ENCODE measurements at regions not wholly inside any gene's neighbourhood (a gene's known extent, or its start where the extent isn't known, plus 50 kb on each side); places are given as distances from the start of the nearest gene placed in this dataset.
"Not testable (repeated sequence)": the region's sequence is repeated elsewhere in the genome, so short reads cannot be mapped to it uniquely, and the experiment has no call there.

DNA sequence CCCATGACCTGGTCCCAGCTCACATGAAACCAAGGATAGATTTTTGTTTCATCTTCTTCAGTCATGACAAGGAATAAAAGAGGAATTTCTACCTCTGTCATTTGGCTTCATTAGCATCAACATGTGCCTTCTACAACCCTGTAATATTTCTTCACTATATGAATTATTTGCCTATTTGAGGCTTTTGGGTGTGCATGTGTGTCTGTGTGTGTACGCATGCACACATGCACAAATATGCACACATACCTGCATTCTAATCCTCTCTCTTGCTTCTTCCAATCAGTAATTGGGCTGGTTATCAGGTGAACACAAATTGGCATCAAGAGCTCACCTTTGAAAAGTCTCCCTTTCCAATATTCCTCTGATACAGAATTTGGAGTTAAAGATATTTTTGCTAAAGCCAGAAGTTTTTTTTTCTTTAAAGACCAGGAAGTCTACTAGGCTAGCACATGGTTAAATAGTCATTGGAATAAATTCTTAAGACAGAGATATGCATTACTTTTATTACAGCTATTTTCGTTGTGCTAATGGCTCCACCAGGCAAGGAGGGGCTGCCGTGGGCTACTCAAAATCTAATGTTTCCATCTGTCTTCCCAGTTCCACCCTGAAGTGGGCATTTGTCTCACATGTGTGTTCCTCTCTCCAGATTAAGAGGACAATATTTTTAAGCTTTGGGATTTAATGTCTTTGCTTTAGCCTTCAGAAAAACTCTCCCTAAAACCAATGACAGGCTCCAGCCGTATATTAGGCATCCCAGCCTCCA lies 547.2 kb upstream of the CDH5 start:
- POLR2A ChIA-PET, result no interaction called here
- CTCF ChIA-PET, result no interaction called here
- no peak for DNase-seq (ENCODE audit: extremely low spot score)
- TF ChIP-seq CTBP1 (IDR thresholded peaks at IDR 0.05; ENCODE audit: borderline replicate concordance) (no peak), FOXK2 (IDR thresholded peaks at IDR 0.05) (no peak), BHLHE40 (IDR thresholded peaks at IDR 0.05; ENCODE audit: borderline replicate concordance) (no peak), ARNT (IDR thresholded peaks at IDR 0.05) (no peak), FOXA1 (IDR thresholded peaks at IDR 0.05) (no peak), HDGF (IDR thresholded peaks at IDR 0.05; ENCODE audit: borderline replicate concordance) (no peak), FOXM1 (IDR thresholded peaks at IDR 0.05; ENCODE audit: borderline replicate concordance) (no peak), TARDBP (IDR thresholded peaks at IDR 0.05) (no peak), L3MBTL2 (conservative IDR thresholded peaks at IDR 0.05) (no peak), ZNF384 (IDR thresholded peaks at IDR 0.05) (no peak), NFRKB (IDR thresholded peaks at IDR 0.05) (no peak), SP1 (IDR thresholded peaks at IDR 0.05) (no peak)
- TF ChIP-seq, protein P1, sequence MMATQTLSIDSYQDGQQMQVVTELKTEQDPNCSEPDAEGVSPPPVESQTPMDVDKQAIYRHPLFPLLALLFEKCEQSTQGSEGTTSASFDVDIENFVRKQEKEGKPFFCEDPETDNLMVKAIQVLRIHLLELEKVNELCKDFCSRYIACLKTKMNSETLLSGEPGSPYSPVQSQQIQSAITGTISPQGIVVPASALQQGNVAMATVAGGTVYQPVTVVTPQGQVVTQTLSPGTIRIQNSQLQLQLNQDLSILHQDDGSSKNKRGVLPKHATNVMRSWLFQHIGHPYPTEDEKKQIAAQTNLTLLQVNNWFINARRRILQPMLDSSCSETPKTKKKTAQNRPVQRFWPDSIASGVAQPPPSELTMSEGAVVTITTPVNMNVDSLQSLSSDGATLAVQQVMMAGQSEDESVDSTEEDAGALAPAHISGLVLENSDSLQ (IDR thresholded peaks at IDR 0.05), result no peak

DNA sequence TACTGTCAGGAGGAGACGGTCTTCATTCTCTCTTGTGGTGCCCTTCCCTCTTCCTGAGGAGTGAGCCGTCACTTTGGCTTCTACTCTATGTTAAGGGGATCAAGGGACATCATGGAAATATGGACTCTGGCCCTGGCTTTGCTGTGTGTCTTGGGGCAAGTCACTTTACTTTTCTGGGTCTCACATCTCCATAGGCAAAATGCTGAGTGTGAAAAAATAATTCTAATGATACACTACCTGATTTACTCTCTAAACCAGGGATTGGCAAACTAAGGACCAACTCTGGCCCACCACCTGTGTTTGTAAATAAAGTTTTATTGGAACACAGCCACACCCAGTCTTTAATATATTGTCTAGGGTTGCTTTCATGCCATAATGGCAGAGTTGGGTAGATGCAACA lies 548.7 kb upstream of the CDH5 start:
- POLR2A ChIA-PET, result interaction anchor here (0.7 kb wide), 1 partner anchor 1655 kb away, joined by 4 read pairs; no protein-coding TSS in a partner anchor
- TF ChIP-seq HDGF (IDR thresholded peaks at IDR 0.05; ENCODE audit: borderline replicate concordance), result no peak
- no peak for TF ChIP-seq ZNF384 (IDR thresholded peaks at IDR 0.05)
- no peak for TF ChIP-seq BHLHE40 (IDR thresholded peaks at IDR 0.05; ENCODE audit: borderline replicate concordance)
- TF ChIP-seq FOXA1 (IDR thresholded peaks at IDR 0.05), result no peak
- no peak for TF ChIP-seq ARNT (IDR thresholded peaks at IDR 0.05)
- TF ChIP-seq LEF1 (IDR thresholded peaks at IDR 0.05; ENCODE audit: borderline replicate concordance), result no peak
- DNase-seq (ENCODE audit: extremely low spot score), result no peak
- CTCF ChIA-PET, result no interaction called here

DNA sequence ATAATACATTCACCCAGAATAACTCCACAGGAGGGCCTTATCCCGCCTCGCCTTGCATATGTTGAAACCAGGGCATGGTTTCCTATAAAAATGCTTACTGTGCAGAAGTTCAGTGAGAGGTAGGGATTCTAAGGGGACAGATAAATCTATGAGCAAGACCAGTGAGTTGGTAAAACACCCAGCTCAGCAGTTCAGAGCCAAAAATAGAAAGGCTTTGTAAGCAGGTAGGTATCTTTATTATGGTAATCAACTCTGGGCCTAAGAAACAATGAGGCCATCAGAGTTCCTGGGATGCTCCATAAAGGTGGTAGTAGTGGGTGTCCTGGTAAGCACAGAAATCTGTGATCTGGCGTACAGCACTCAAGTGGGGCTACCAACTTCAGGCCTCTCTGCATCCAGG lies 549.4 kb upstream of the CDH5 start:
- ChIA-PET CTCF (no interaction called here), POLR2A (no interaction called here)
- TF ChIP-seq NFRKB (IDR thresholded peaks at IDR 0.05) (no peak), L3MBTL2 (conservative IDR thresholded peaks at IDR 0.05) (no peak), LEF1 (IDR thresholded peaks at IDR 0.05; ENCODE audit: borderline replicate concordance) (no peak), SP1 (IDR thresholded peaks at IDR 0.05) (no peak), CTBP1 (IDR thresholded peaks at IDR 0.05; ENCODE audit: borderline replicate concordance) (no peak), TARDBP (IDR thresholded peaks at IDR 0.05) (no peak), FOXK2 (IDR thresholded peaks at IDR 0.05) (no peak), FOXA1 (IDR thresholded peaks at IDR 0.05) (no peak), BHLHE40 (IDR thresholded peaks at IDR 0.05; ENCODE audit: borderline replicate concordance) (no peak), SUZ12 (IDR thresholded peaks at IDR 0.05) (no peak), ELF4 (IDR thresholded peaks at IDR 0.05) (no peak), ARNT (IDR thresholded peaks at IDR 0.05) (no peak), ZNF384 (IDR thresholded peaks at IDR 0.05) (no peak), HDGF (IDR thresholded peaks at IDR 0.05; ENCODE audit: borderline replicate concordance) (no peak), FOXM1 (IDR thresholded peaks at IDR 0.05; ENCODE audit: borderline replicate concordance) (no peak)
- TF ChIP-seq, protein P1 (IDR thresholded peaks at IDR 0.05), result no peak
- no peak for DNase-seq (ENCODE audit: extremely low spot score)

DNA sequence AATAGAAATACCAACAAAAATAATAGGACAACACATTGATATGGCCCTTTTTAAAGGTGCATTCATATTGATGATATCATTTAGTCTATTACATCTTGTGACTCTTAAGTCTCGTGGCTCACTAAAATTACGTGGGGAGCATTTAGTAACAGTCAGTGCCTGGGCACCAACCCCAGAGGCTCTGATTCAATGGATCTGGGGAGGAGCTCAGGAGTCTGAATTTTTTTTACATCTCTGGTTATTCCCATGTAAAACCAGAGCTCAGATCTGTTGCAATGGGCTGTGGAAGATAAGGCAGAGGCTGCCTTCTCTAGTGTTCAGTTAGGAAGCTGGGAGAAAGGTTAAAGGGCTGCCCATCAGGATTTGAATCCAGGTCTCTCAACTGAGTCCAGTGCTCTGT lies 549.9 kb upstream of the CDH5 start:
- TF ChIP-seq L3MBTL2 (conservative IDR thresholded peaks at IDR 0.05) (no peak), FOXM1 (IDR thresholded peaks at IDR 0.05; ENCODE audit: borderline replicate concordance) (no peak), SP1 (IDR thresholded peaks at IDR 0.05) (no peak), ZNF384 (IDR thresholded peaks at IDR 0.05) (no peak), NFRKB (IDR thresholded peaks at IDR 0.05) (no peak), ELF4 (IDR thresholded peaks at IDR 0.05) (no peak), TARDBP (IDR thresholded peaks at IDR 0.05) (no peak), LEF1 (IDR thresholded peaks at IDR 0.05; ENCODE audit: borderline replicate concordance) (no peak), SUZ12 (IDR thresholded peaks at IDR 0.05) (no peak), HDGF (IDR thresholded peaks at IDR 0.05; ENCODE audit: borderline replicate concordance) (no peak), ARNT (IDR thresholded peaks at IDR 0.05) (no peak), FOXA1 (IDR thresholded peaks at IDR 0.05) (no peak), CTBP1 (IDR thresholded peaks at IDR 0.05; ENCODE audit: borderline replicate concordance) (no peak)
- TF ChIP-seq, protein P1 (IDR thresholded peaks at IDR 0.05), result no peak
- DNase-seq (ENCODE audit: extremely low spot score), result no peak
- POLR2A ChIA-PET, result no interaction called here
- CTCF ChIA-PET, result no interaction called here

DNA sequence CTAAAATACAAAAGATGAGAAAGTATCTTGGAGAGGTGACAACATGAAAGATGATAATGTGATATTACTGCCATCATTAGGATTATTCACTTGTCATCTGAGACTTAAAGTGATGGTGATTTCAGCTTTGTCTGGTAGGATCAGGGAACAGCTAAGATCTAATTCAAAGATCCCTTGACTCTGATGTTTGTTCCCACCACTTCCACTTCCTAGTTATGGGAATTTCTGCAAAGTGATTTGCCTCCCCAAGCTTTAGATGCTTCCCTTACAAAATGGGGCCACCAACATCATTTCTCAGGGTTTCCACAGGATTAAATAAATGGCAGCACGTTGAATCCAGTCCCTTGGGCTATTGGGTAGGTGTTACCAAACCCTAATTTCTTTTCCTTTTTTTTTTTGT lies 550.8 kb upstream of the CDH5 start:
- POLR2A ChIA-PET, result no interaction called here
- TF ChIP-seq TARDBP (IDR thresholded peaks at IDR 0.05) (no peak), HDGF (IDR thresholded peaks at IDR 0.05; ENCODE audit: borderline replicate concordance) (no peak), FOXM1 (IDR thresholded peaks at IDR 0.05; ENCODE audit: borderline replicate concordance) (no peak), FOXA1 (IDR thresholded peaks at IDR 0.05) (no peak), LEF1 (IDR thresholded peaks at IDR 0.05; ENCODE audit: borderline replicate concordance) (no peak), NFRKB (IDR thresholded peaks at IDR 0.05) (no peak), ARNT (IDR thresholded peaks at IDR 0.05) (no peak), BHLHE40 (IDR thresholded peaks at IDR 0.05; ENCODE audit: borderline replicate concordance) (no peak), SP1 (IDR thresholded peaks at IDR 0.05) (no peak), ZNF384 (IDR thresholded peaks at IDR 0.05) (no peak), SUZ12 (IDR thresholded peaks at IDR 0.05) (no peak), L3MBTL2 (conservative IDR thresholded peaks at IDR 0.05) (no peak), FOXK2 (IDR thresholded peaks at IDR 0.05) (no peak), CTBP1 (IDR thresholded peaks at IDR 0.05; ENCODE audit: borderline replicate concordance) (no peak), ELF4 (IDR thresholded peaks at IDR 0.05) (no peak)
- TF ChIP-seq, protein P1 (IDR thresholded peaks at IDR 0.05), result no peak
- CTCF ChIA-PET, result no interaction called here
- DNase-seq (ENCODE audit: extremely low spot score), result no peak

DNA sequence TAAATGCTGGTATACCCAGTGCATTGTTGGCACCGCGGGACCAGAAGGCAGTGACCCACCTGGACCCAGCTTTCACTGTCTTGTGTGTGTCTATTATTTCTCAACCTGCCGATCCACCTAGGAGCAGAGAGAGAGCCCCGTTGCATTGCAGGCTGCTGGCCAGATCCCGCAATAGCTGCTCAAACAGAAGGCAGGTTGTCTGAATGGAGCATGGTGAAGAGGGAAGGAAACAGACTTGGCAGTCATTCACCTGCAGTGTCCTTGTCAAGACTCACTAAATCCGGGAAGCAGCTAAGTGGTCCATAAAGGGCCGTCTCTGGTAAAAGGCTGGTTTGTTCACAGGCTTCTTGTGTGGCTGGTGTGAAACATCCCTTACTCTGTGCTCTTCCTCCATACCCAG lies 552.6 kb upstream of the CDH5 start:
- POLR2A ChIA-PET; DNase-seq (ENCODE audit: extremely low spot score); CTCF ChIA-PET: not testable (repeated sequence)

Data from HEK293T (cell line).